Aorta (tissue), 5 donors: ENCODE measurements at regions not wholly inside any gene's neighbourhood (a gene's known extent, or its start where the extent isn't known, plus 50 kb on each side); places are given as distances from the start of the nearest gene placed in this dataset.

Experiments used
- ATAC-seq: fragments of 200-7000 bp; cut with Tn5 transposase; one replicate; pipeline ENCODE4 v1.9.1; 2022; ENCODE audit warnings: moderate library complexity; ENCODE audit not compliant: low FRiP score
- DNase-seq, 2 donors: peaks; one replicate each; pipeline ENCODE4 v3.0.0-alpha.2; 2020
- H3K27ac ChIP-seq, 2 donors: one replicate each; pipeline ENCODE4 v1.5.1; 2013; ENCODE audit warnings: low read length in 2 of 2, mild to moderate bottlenecking in 2 of 2, moderate library complexity in 2 of 2, control low read depth in 1 of 2, inconsistent platforms in 1 of 2, low read depth in 1 of 2
- H3K27me3 ChIP-seq, 2 donors: one replicate each; pipeline ENCODE4 v1.6.1; 2013; ENCODE audit warnings: control low read depth in 1 of 2, low read length in 1 of 2, mild to moderate bottlenecking in 1 of 2, moderate library complexity in 1 of 2; ENCODE audit not compliant: insufficient read depth in 2 of 2, control insufficient read depth in 1 of 2
- H3K36me3 ChIP-seq, 2 donors: one replicate each; pipeline ENCODE4 v1.6.1; 2013; ENCODE audit warnings: control low read depth in 1 of 2, low read length in 1 of 2, mild to moderate bottlenecking in 1 of 2; ENCODE audit not compliant: insufficient read depth in 2 of 2, control insufficient read depth in 1 of 2
- H3K4me1 ChIP-seq, 2 donors: one replicate each; pipeline ENCODE4 v1.6.1; 2013; ENCODE audit warnings: low read length in 2 of 2, control low read depth in 1 of 2, mild to moderate bottlenecking in 1 of 2, moderate library complexity in 1 of 2; ENCODE audit not compliant: insufficient read depth in 2 of 2, control insufficient read depth in 1 of 2
- H3K4me3 ChIP-seq, 2 donors: one replicate each; pipeline ENCODE4 v1.5.1; 2013; ENCODE audit warnings: low read length in 2 of 2, control low read depth in 1 of 2, mild to moderate bottlenecking in 1 of 2
- H3K9me3 ChIP-seq: one replicate; pipeline ENCODE4 v1.6.1; 2013; ENCODE audit warnings: mild to moderate bottlenecking, low read length; ENCODE audit not compliant: control insufficient read depth
- WGBS, 2 donors: extraction: QIAGEN DNeasy Blood & Tissue Kit; methylation state at CpG; one replicate each; pipeline ENCODE4 v1.1.7; 2013; 5-methylcytosine and 5-hydroxymethylcytosine counted together
- intact Hi-C, 2 donors: fragments of 100-400 bp; cut with DNase I; formaldehyde crosslinking; loops; one replicate each; pipeline versions ENCODE4 v1.14.2 to v1.15.0; 2022
- donor health status: healthy with polysubstance abuse.
- donor health status: Bipolar disorder and iron deficiency.
- donor health status: DM: no; HTN: no; CAD: no.
- donor health status: DM: no; HTN: no; CAD: no.
- donor health status: DM: yes; HTN: yes; CAD: no.

DNA sequence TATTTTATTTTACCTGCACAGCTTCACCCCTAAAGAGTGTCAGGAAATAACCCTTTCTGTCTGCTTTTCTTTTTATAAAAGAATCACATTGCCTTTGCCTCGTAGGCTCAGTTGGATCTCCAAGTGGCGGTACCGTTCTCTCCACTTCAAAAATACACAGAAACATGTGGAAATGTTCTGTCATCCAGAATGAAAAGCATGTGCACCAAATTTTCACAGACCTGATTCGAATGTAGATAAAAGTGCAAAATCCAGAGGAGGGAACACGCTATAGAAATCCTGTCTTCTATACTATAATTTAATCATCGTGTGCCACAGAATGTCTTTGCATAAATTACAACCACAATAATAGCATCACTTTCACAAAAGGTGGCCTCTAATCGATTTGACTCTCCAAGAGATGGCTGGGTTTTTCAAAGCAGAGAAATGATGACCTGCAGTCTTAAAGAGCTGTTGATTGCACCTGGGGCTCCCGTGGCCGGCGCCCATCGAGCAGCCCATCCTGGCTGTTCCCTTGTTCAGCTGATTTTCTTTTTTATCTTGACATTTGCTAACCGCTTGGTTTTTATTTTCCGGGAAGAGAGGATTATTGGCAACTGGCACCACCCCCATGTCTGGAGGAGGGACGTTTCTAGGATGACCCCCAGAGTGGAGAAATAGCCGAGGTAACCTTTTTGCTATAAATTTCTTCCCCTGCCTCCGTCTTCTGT is 290.2 kb downstream of the SOX11 start:
- no peaks in the 10 kb centered on the region for H3K4me1 ChIP-seq
- no peak overlapping the region for H3K4me3 ChIP-seq
- H3K27ac ChIP-seq, result no peak overlapping the region
- intact Hi-C loops, result no loop called here
- no peak for ATAC-seq
- no peaks in the 10 kb centered on the region for H3K9me3 ChIP-seq
- 40 to 47% methylated on average over 16 of the region's 16 CpGs for WGBS, 2 donors
- no peaks in the 10 kb centered on the region for H3K36me3 ChIP-seq
- no peak for DNase-seq
- H3K27me3 ChIP-seq, result no peaks in the 10 kb centered on the region

DNA sequence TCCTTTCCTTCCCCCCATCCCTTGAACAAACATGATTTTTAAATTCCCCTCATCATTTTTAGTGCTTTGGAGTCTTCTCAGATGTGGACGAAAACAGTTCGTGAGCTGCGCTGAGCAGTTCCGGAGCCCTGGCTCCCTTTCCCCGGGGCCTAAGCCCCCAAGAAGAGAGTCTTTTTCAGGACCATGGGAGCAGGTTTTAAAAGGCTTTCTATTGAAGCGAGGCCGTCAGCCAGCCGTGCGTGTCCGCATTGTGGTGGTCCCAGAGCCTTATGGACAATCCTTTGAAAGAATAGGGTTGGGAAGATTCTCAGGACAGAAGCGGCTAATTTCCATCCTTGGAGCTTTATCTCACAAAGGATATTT is 290.7 kb downstream of the SOX11 start:
- H3K4me3 ChIP-seq, result no peak overlapping the region
- no peaks in the 10 kb centered on the region for H3K4me1 ChIP-seq
- DNase-seq (no peak), ATAC-seq (no peak)
- H3K9me3 ChIP-seq, result no peaks in the 10 kb centered on the region
- intact Hi-C loops, result no loop called here
- H3K27ac ChIP-seq, result no peak overlapping the region
- no peaks in the 10 kb centered on the region for H3K36me3 ChIP-seq
- 64 to 68% methylated on average over 11 of the region's 11 CpGs for WGBS, 2 donors
- H3K27me3 ChIP-seq, result no peaks in the 10 kb centered on the region

DNA sequence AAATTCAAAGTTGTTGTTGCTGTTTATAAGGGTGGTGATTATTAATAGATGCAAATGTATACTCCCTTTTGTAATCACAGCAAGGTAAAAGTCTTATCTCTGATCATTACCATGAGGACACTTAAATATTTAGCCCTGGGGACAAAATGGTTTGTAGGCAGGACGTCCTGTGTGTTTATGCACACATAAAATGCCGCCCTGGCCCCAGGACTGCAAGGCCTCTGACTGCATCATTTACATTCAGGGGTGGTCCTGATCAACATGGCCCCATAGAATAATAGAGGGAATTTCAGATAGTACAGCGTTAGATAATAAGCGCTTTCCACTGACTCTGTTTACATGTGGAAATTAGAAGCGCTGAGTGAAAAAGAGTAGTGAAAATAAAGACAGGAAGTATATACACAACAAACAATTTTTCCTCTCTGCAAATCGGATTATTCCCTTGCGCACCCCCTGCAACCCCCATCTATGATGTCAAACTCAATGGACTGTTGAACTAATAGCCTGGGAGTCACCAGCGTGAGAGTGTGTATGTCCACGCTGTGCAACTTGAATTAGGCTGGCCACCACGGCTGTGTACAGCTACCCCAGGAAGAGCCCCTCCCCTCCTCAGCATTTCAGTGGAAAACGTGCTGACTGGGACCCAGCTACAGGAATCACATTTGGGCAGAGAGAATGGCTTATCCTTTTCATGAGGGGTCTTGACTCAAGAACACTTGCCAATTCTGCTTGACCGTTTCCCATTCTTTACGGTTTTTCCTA is 291.5 kb downstream of the SOX11 start:
- no peaks in the 10 kb centered on the region for H3K4me1 ChIP-seq
- no peak overlapping the region for H3K27ac ChIP-seq
- WGBS, 2 donors, result 72 to 75% methylated on average over 13 of the region's 13 CpGs
- no peaks in the 10 kb centered on the region for H3K36me3 ChIP-seq
- no peaks in the 10 kb centered on the region for H3K9me3 ChIP-seq
- intact Hi-C loops, result no loop called here
- no peak for ATAC-seq
- no peak for DNase-seq
- H3K27me3 ChIP-seq, result no peaks in the 10 kb centered on the region
- H3K4me3 ChIP-seq, result no peak overlapping the region

DNA sequence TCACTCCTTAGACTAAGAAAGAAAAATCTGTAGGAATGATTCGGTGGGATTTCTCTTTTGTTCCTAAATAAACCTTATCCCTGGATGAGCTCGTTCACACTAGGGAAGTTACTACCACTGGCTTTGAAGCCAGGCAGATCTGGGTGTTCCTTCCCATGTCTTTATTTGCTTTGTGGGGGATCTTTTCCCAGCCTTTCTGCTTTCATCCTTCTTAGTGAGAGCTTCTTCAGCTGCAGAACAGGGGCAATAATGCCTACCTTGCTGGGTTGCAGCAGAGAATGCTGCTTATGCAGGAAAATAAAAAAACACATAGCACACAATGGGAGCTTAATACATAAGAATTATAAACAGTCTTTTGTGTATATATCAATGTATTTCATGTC is 292.1 kb downstream of the SOX11 start:
- Histone ChIP-seq H3K27ac (no peak overlapping the region), H3K9me3 (no peaks in the 10 kb centered on the region), H3K27me3 (no peaks in the 10 kb centered on the region), H3K4me3 (no peak overlapping the region), H3K4me1 (no peaks in the 10 kb centered on the region), H3K36me3 (no peaks in the 10 kb centered on the region)
- ATAC-seq (no peak), DNase-seq (no peak)
- intact Hi-C loops, result no loop called here
- WGBS, 2 donors, result 55 to 62% methylated on average over 2 of the region's 2 CpGs

DNA sequence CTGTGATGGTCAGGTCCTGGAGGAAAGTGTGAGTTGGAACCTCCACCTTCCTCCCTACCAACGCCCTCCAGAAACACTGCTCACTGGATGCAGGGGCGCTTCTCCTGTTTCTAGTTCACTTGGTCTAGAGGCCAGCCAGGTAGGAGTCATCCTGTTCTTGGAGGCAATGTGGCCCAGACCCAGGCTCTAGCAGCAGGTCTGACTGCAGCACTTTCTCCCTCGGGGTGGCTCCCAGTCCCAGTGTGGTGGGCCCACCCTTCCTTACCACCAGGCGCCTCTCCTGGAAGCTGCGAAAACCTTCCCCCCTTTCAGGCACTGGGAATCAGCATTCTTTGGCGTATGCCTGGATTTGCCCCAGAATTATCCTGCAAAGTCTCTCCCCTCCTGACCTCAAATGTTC is 292.8 kb downstream of the SOX11 start:
- intact Hi-C loops, result no loop called here
- H3K27ac ChIP-seq, result no peak overlapping the region
- H3K9me3 ChIP-seq, result no peaks in the 10 kb centered on the region
- H3K4me1 ChIP-seq, result no peaks in the 10 kb centered on the region
- no peaks in the 10 kb centered on the region for H3K36me3 ChIP-seq
- WGBS, 2 donors, result 84 to 99% methylated on average over 6 of the region's 6 CpGs
- ATAC-seq (no peak), DNase-seq (peak in 1 of 2 donors; percentile 60)
- H3K27me3 ChIP-seq, result no peaks in the 10 kb centered on the region
- H3K4me3 ChIP-seq, result no peak overlapping the region

GRCh38 chr2:5985536-5986385 is 293.6 kb downstream of the SOX11 start:
- DNase-seq (no peak), ATAC-seq (no peak)
- Histone ChIP-seq H3K4me1 (no peaks in the 10 kb centered on the region), H3K27me3 (no peaks in the 10 kb centered on the region), H3K36me3 (no peaks in the 10 kb centered on the region), H3K27ac (no peak overlapping the region), H3K9me3 (no peaks in the 10 kb centered on the region), H3K4me3 (no peak overlapping the region)
- WGBS, 2 donors, result 71 to 79% methylated on average over 18 of the region's 18 CpGs
- intact Hi-C loops, result no loop called here

GRCh38 chr2:5986801-5987787 is 294.9 kb downstream of the SOX11 start:
- H3K9me3 ChIP-seq, result no peaks in the 10 kb centered on the region
- ATAC-seq (no peak), DNase-seq (no peak)
- H3K27ac ChIP-seq, result no peak overlapping the region
- WGBS, 2 donors, result 76% methylated on average over 12 of the region's 12 CpGs
- no peak overlapping the region for H3K4me3 ChIP-seq
- H3K36me3 ChIP-seq, result no peaks in the 10 kb centered on the region
- no peaks in the 10 kb centered on the region for H3K27me3 ChIP-seq
- intact Hi-C loops, result no loop called here
- H3K4me1 ChIP-seq, result no peaks in the 10 kb centered on the region

DNA sequence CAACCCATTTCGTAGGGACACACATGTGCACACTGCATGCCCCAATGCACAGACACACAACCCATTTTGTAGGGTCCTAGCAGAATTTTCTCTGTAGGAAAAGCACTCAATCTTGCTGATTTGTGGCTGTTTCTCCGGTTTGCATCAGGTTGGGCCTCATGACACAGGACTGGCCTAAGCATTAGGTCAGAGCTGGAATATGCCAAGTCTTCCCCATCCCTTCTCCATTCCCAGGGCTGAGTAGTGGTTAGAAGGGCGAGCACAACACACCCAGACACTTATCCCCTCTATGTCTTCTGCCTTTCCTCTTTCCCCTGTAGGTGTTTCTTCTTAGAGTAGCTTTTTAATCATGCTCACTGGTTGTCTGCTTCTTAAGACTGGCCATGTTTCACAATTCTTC is 295.9 kb downstream of the SOX11 start:
- intact Hi-C loops, result no loop called here
- Histone ChIP-seq H3K4me3 (no peak overlapping the region), H3K27ac (no peak overlapping the region), H3K9me3 (no peaks in the 10 kb centered on the region), H3K36me3 (no peaks in the 10 kb centered on the region), H3K4me1 (no peaks in the 10 kb centered on the region), H3K27me3 (no peaks in the 10 kb centered on the region)
- DNase-seq (no peak), ATAC-seq (no peak)
- WGBS, 2 donors, result 69% methylated on average over 3 of the region's 3 CpGs
